ENCODE measurements at regions not wholly inside any gene's neighbourhood (a gene's known extent, or its start where the extent isn't known, plus 50 kb on each side); places are given as distances from the start of the nearest gene placed in this dataset.

GRCh38 chr2:66919286-66919685 is 477.8 kb upstream of the ETAA1 start:
- TF ChIP-seq, protein P1, sequence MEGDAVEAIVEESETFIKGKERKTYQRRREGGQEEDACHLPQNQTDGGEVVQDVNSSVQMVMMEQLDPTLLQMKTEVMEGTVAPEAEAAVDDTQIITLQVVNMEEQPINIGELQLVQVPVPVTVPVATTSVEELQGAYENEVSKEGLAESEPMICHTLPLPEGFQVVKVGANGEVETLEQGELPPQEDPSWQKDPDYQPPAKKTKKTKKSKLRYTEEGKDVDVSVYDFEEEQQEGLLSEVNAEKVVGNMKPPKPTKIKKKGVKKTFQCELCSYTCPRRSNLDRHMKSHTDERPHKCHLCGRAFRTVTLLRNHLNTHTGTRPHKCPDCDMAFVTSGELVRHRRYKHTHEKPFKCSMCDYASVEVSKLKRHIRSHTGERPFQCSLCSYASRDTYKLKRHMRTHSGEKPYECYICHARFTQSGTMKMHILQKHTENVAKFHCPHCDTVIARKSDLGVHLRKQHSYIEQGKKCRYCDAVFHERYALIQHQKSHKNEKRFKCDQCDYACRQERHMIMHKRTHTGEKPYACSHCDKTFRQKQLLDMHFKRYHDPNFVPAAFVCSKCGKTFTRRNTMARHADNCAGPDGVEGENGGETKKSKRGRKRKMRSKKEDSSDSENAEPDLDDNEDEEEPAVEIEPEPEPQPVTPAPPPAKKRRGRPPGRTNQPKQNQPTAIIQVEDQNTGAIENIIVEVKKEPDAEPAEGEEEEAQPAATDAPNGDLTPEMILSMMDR (IDR thresholded peaks at IDR 0.05; ENCODE audit: poor library complexity, severe bottlenecking): no peak
- no peak for TF ChIP-seq POLR2AphosphoS5 (IDR thresholded peaks at IDR 0.05)
- TF ChIP-seq RAD21 (conservative IDR thresholded peaks at IDR 0.05): no peak
- no peak for TF ChIP-seq EZH2 (IDR thresholded peaks at IDR 0.05; ENCODE audit: borderline replicate concordance, insufficient read depth, low read length, poor library complexity, severe bottlenecking)
- TF ChIP-seq MXI1 (conservative IDR thresholded peaks at IDR 0.05; ENCODE audit: poor library complexity, severe bottlenecking): no peak
